ENCODE measurements at regions not wholly inside any gene's neighbourhood (a gene's known extent, or its start where the extent isn't known, plus 50 kb on each side); places are given as distances from the start of the nearest gene placed in this dataset.
"Not testable (repeated sequence)": the region's sequence is repeated elsewhere in the genome, so short reads cannot be mapped to it uniquely, and the experiment has no call there.

GRCh38 chrX:83077606-83078005 is 430.5 kb upstream of the POU3F4 start:
- Histone ChIP-seq H3K27me3 (no peaks in the 10 kb centered on the region), H3K27ac (no peak overlapping the region), H3K4me3 (no peak overlapping the region), H3K9me3 (no peaks in the 10 kb centered on the region), H3K36me3 (no peaks in the 10 kb centered on the region), H3K4me1 (no peaks in the 10 kb centered on the region)
- no peak for TF ChIP-seq CTCF (IDR thresholded peaks at IDR 0.05)
- DNase-seq = no peak
- intact Hi-C loops (cut with DNase I) = no loop called here
- no peak for ATAC-seq

GRCh38 chrX:83101961-83102360 is 406.1 kb upstream of the POU3F4 start:
- TF ChIP-seq CTCF (IDR thresholded peaks at IDR 0.05) = no peak
- Histone ChIP-seq H3K27ac (no peak overlapping the region), H3K4me3 (no peak overlapping the region), H3K27me3 (no peaks in the 10 kb centered on the region), H3K36me3 (no peaks in the 10 kb centered on the region), H3K9me3 (no peaks in the 10 kb centered on the region), H3K4me1 (no peaks in the 10 kb centered on the region)
- ATAC-seq (no peak), DNase-seq (no peak)
- intact Hi-C loops (cut with DNase I) = no loop called here

- Histone ChIP-seq H3K4me1 (no peaks in the 10 kb centered on the region), H3K4me3 (no peak overlapping the region), H3K9me3 (no peaks in the 10 kb centered on the region), H3K27me3 (no peaks in the 10 kb centered on the region), H3K27ac (no peak overlapping the region), H3K36me3 (no peaks in the 10 kb centered on the region)
- DNase-seq = no peak
- no peak for TF ChIP-seq CTCF (IDR thresholded peaks at IDR 0.05)
- intact Hi-C loops (cut with DNase I) = no loop called here
- no peak for ATAC-seq
Observed at GRCh38 chrX:83108278-83108677, 399.8 kb upstream of the POU3F4 start.

GRCh38 chrX:83145876-83146275 is 362.2 kb upstream of the POU3F4 start:
- Histone ChIP-seq H3K4me1 (no peaks in the 10 kb centered on the region), H3K27me3 (no peaks in the 10 kb centered on the region), H3K4me3 (no peak overlapping the region), H3K36me3 (no peaks in the 10 kb centered on the region), H3K9me3 (no peaks in the 10 kb centered on the region), H3K27ac (no peak overlapping the region)
- intact Hi-C loops (cut with DNase I) = no loop called here
- DNase-seq = no peak
- ATAC-seq = no peak
- no peak for TF ChIP-seq CTCF (IDR thresholded peaks at IDR 0.05)

GRCh38 chrX:83160096-83160495 is 348.0 kb upstream of the POU3F4 start:
- Histone ChIP-seq H3K4me3 (no peak overlapping the region), H3K36me3 (no peaks in the 10 kb centered on the region), H3K4me1 (no peaks in the 10 kb centered on the region), H3K27me3 (no peaks in the 10 kb centered on the region), H3K27ac (no peak overlapping the region), H3K9me3 (no peaks in the 10 kb centered on the region)
- DNase-seq (no peak), ATAC-seq (no peak)
- TF ChIP-seq CTCF (IDR thresholded peaks at IDR 0.05) = no peak
- intact Hi-C loops (cut with DNase I) = no loop called here

- DNase-seq; H3K27ac ChIP-seq; H3K27me3 ChIP-seq; H3K9me3 ChIP-seq; H3K4me3 ChIP-seq; H3K4me1 ChIP-seq; intact Hi-C loops (cut with DNase I); H3K36me3 ChIP-seq; ATAC-seq: not testable (repeated sequence)
Observed at GRCh38 chrX:83164063-83164462, 344.0 kb upstream of the POU3F4 start.
